HepG2 (cell line): ENCODE measurements at regions not wholly inside any gene's neighbourhood (a gene's known extent, or its start where the extent isn't known, plus 50 kb on each side); places are given as distances from the start of the nearest gene placed in this dataset.

Experiments used
- ATAC-seq: fragments of 200-7000 bp; cut with Tn5 transposase; 3 replicates; pipeline ENCODE4 v1.9.1; 2020; ENCODE audit warnings: mild to moderate bottlenecking, moderate library complexity
- BruUV-seq: library from RNA; stranded (reverse); fragments of 400-500 nt; replicated peaks from 2 replicates; lab custom pipeline; 2021; lab: Mats Ljungman, UMichigan
- CTCF ChIA-PET: fragments of 300-600 bp; formaldehyde crosslinking; extraction: SDS; loops from one replicate; lab custom pipeline; 2021; ENCODE audit warnings: low total read pairs, inconsistent platforms, low intra/inter-chr PET ratio; lab: Yijun Ruan, JAX
- POLR2A ChIA-PET: fragments of 350-600 bp; sonication (Branson Sonifier 250); formaldehyde crosslinking; loops from one replicate; lab custom pipeline; 2020; ENCODE audit warnings: antibody characterized with exemption, inconsistent platforms; lab: Yijun Ruan, JAX
- DNase-seq: peaks from one replicate; pipeline ENCODE4 v3.0.0-alpha.2; 2015; ENCODE audit warnings: low spot score
- FAIRE-seq: peaks from 3 replicates; lab custom pipeline; 2011; peaks lifted over from hg19 to GRCh38; lab: Jason Lieb, UNC
- H2AFZ ChIP-seq: one replicate; pipeline ENCODE4 v1.6.1; 2011; ENCODE audit warnings: low read length, inconsistent platforms
- H3K27ac ChIP-seq: fragments of 300-600 bp; 3 replicates; pipeline ENCODE4 v1.8.0; 2011; ENCODE audit warnings: mixed run types, mild to moderate bottlenecking, mixed read lengths, low read length, inconsistent platforms; ENCODE audit not compliant: insufficient read depth; ENCODE audit errors: extremely low read length
- H3K27me3 ChIP-seq, 2 experiments: fragments of 200-600 bp in 1 of 2; 2 replicates in 1 of 2; 3 replicates in 1 of 2; pipeline versions ENCODE4 v1.6.0 to v1.8.0; 2011; ENCODE audit warnings: low read length in 2 of 2, mild to moderate bottlenecking in 2 of 2, moderate library complexity in 2 of 2, inconsistent platforms in 1 of 2; ENCODE audit not compliant: insufficient read depth in 2 of 2, control insufficient read depth in 1 of 2
- H3K36me3 ChIP-seq, 2 experiments: fragments of 200-600 bp in 1 of 2; replicated peaks in 1 of 2; 2 replicates in 1 of 2; 3 replicates in 1 of 2; pipeline versions ENCODE4 v1.5.1 to v1.8.0; 2011; ENCODE audit warnings: low read length in 2 of 2, inconsistent platforms in 1 of 2; ENCODE audit not compliant: insufficient read depth in 2 of 2, control insufficient read depth in 1 of 2
- H3K4me1 ChIP-seq: 2 replicates; pipeline ENCODE4 v1.5.1; 2012; ENCODE audit warnings: low read length, inconsistent platforms; ENCODE audit not compliant: insufficient read depth
- H3K4me2 ChIP-seq: 2 replicates; pipeline ENCODE4 v1.6.0; 2011; ENCODE audit warnings: low read depth, low read length, inconsistent platforms
- H3K4me3 ChIP-seq, 3 experiments: fragments of 200-600 bp in 1 of 3; sonication (generic), shearing (Covaris generic) in 1 of 3; replicated peaks in 1 of 3; 2 replicates each; pipeline ENCODE4 v1.5.1; 2011 to 2016; ENCODE audit warnings: low read length in 3 of 3, inconsistent platforms in 2 of 3, low read depth in 2 of 3, mild to moderate bottlenecking in 2 of 3, control low read depth in 1 of 3, mixed read lengths in 1 of 3; ENCODE audit not compliant: insufficient read depth in 1 of 3
- H3K79me2 ChIP-seq: one replicate; pipeline ENCODE4 v1.6.1; 2011; ENCODE audit warnings: low read length, inconsistent platforms; ENCODE audit not compliant: insufficient read depth
- H3K9ac ChIP-seq: 2 replicates; pipeline ENCODE4 v1.6.0; 2011; ENCODE audit warnings: mild to moderate bottlenecking, low read depth, low read length, inconsistent platforms; ENCODE audit not compliant: insufficient read depth
- H3K9me3 ChIP-seq: 2 replicates; pipeline ENCODE4 v1.5.1; 2012; ENCODE audit warnings: mild to moderate bottlenecking, low read length
- H4K20me1 ChIP-seq: 2 replicates; pipeline ENCODE4 v1.6.0; 2011; ENCODE audit warnings: inconsistent platforms, mild to moderate bottlenecking, low read length, moderate library complexity; ENCODE audit not compliant: insufficient read depth
- AGO2 ChIP-seq: fragments of 200-400 bp; formaldehyde crosslinking; optimal IDR thresholded peaks from 2 replicates; pipeline ENCODE3; 2017; ENCODE audit warnings: mild to moderate bottlenecking, low read depth, low read length, moderate library complexity
- BHLHE40 ChIP-seq: IDR thresholded peaks from 2 replicates; pipeline ENCODE4 v1.6.1; 2011; ENCODE audit warnings: low read length, improper control_type of control experiment
- CBX2 ChIP-seq, 2 experiments: fragments of 200-600 bp in 1 of 2; sonication (generic); formaldehyde crosslinking in 1 of 2; IDR thresholded peaks; 2 replicates each; pipeline versions ENCODE4 v1.7.0 to v1.8.1; 2018 to 2022; ENCODE audit warnings: low read depth in 2 of 2, low read length in 1 of 2, mild to moderate bottlenecking in 1 of 2, missing genetic modification reagents in 1 of 2
- CREB1 ChIP-seq, 2 experiments: fragments of 450-650 bp in 1 of 2; IDR thresholded peaks; 2 replicates each; pipeline ENCODE4 v1.6.1; 2016 to 2017; ENCODE audit warnings: control low read depth in 1 of 2, mild to moderate bottlenecking in 1 of 2, missing compliant biosample characterization in 1 of 2, missing genetic modification characterization in 1 of 2
- HDAC6 ChIP-seq: fragments of 200-600 bp; sonication (generic); IDR thresholded peaks from 2 replicates; pipeline ENCODE4 v1.7.0; 2017; ENCODE audit warnings: mild to moderate bottlenecking, antibody characterized with exemption, low read length, low read depth
- JUNB ChIP-seq: sonication (generic); formaldehyde crosslinking; IDR thresholded peaks from 2 replicates; pipeline ENCODE4 v1.8.0; 2022; ENCODE audit warnings: missing genetic modification reagents, mild to moderate bottlenecking, borderline replicate concordance
- MTERF4 ChIP-seq: sonication (generic); formaldehyde crosslinking; IDR thresholded peaks from 2 replicates; pipeline ENCODE4 v1.8.0; 2023; ENCODE audit warnings: mild to moderate bottlenecking, missing genetic modification reagents
- PAX8 ChIP-seq: sonication (generic); formaldehyde crosslinking; IDR thresholded peaks from 2 replicates; pipeline ENCODE4 v1.8.0; 2022; ENCODE audit warnings: mild to moderate bottlenecking, missing genetic modification reagents, borderline replicate concordance
- PHF5A ChIP-seq: IDR thresholded peaks from one replicate; pipeline ENCODE4 v1.6.1; 2018; ENCODE audit warnings: low read depth, missing genetic modification reagents; ENCODE audit not compliant: unreplicated experiment
- RXRB ChIP-seq: IDR thresholded peaks from 2 replicates; pipeline ENCODE4 v1.6.1; 2016; ENCODE audit warnings: borderline replicate concordance, missing genetic modification reagents, missing compliant biosample characterization
- SMAD1 ChIP-seq: sonication (generic); formaldehyde crosslinking; IDR thresholded peaks from 2 replicates; pipeline ENCODE4 v1.4.0; 2020; ENCODE audit warnings: missing genetic modification reagents, low read depth, mild to moderate bottlenecking, borderline replicate concordance
- ZFP90 ChIP-seq: sonication (generic); formaldehyde crosslinking; IDR thresholded peaks from 2 replicates; pipeline ENCODE4 v1.8.0; 2022; ENCODE audit warnings: missing genetic modification reagents, mild to moderate bottlenecking, inconsistent platforms, borderline replicate concordance
- ZNF121 ChIP-seq: sonication (generic); formaldehyde crosslinking; IDR thresholded peaks from 2 replicates; pipeline ENCODE4 v1.5.0; 2020; ENCODE audit warnings: mild to moderate bottlenecking, missing genetic modification reagents
- ZNF205 ChIP-seq: IDR thresholded peaks from 2 replicates; pipeline ENCODE4 v1.6.1; 2018; ENCODE audit warnings: missing biosample characterization, missing genetic modification reagents
- ZNF44 ChIP-seq: sonication (generic); formaldehyde crosslinking; IDR thresholded peaks from 2 replicates; pipeline ENCODE4 v1.5.1; 2020; ENCODE audit warnings: mild to moderate bottlenecking, missing genetic modification reagents
- ZNF441 ChIP-seq: sonication (generic); formaldehyde crosslinking; IDR thresholded peaks from 2 replicates; pipeline ENCODE4 v1.7.0; 2021; ENCODE audit warnings: missing genetic modification reagents, borderline replicate concordance
- ZNF781 ChIP-seq: sonication (generic); formaldehyde crosslinking; IDR thresholded peaks from 2 replicates; pipeline ENCODE4 v1.5.1; 2020; ENCODE audit warnings: borderline replicate concordance, mild to moderate bottlenecking, missing genetic modification reagents; ENCODE audit errors: not compliant biosample characterization
- WGBS: methylation state at CpG from one replicate; pipeline ENCODE4 v1.1.6; 2017; ENCODE audit warnings: low lambda C conversion rate; 5-methylcytosine and 5-hydroxymethylcytosine counted together
- in situ Hi-C: cut with HindIII; loops from 2 replicates; pipeline ENCODE4 v1.10.0; 2017; ENCODE audit warnings: low pct_unique_long_range_greater_than_20kb; ENCODE audit not compliant: extremely low pct_ligation_motif_present
- intact Hi-C: fragments of 100-400 bp; cut with micrococcal nuclease; formaldehyde crosslinking; loops from one replicate; pipeline ENCODE4 v1.10.0; 2022; ENCODE audit not compliant: unreplicated experiment
- TF ChIP-seq, protein P1 (sequence below): sonication (generic); formaldehyde crosslinking; conservative IDR thresholded peaks from 2 replicates; pipeline ENCODE4 v1.4.0; 2020; ENCODE audit warnings: missing genetic modification reagents
- TF ChIP-seq, protein P2 (sequence below), 2 experiments: sonication (generic) in 1 of 2; formaldehyde crosslinking in 1 of 2; IDR thresholded peaks; 2 replicates each; pipeline versions ENCODE4 v1.4.0 to v1.6.1; 2016 to 2020; ENCODE audit warnings: borderline replicate concordance in 1 of 2, low read depth in 1 of 2, mild to moderate bottlenecking in 1 of 2, missing genetic modification reagents in 1 of 2

DNA sequence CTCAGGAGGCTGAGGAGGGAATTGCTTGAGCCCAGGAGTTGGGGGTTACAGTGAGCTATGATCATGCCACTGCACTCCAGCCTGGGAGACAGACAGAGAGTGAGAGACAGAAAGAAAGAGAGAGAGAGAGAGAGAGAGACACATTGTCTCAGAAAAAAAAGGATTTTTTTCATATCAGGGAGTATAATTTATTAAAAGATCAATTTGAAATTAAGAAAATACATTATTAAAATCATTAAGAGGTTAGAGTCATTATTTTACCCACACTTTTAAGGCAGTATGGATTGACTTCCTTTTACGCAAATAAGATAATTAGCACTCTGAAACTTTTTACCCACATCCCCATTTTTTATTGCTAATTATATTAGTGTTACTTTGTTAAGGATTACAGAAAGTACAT is 804.3 kb downstream of the CDH11 start:
- DNase-seq (no peak), FAIRE-seq (no peak)
- H3K9ac ChIP-seq: no peak overlapping the region
- BruUV-seq: no TSS peak
- no peaks in the 10 kb centered on the region for H3K79me2 ChIP-seq
- peaks cover 45% of the 10 kb centered on the region for H3K9me3 ChIP-seq
- H3K27me3 ChIP-seq: no peaks in the 10 kb centered on the region
- no peaks in the 10 kb centered on the region for H4K20me1 ChIP-seq
- TF ChIP-seq CBX2 (IDR thresholded peaks at IDR 0.05; ENCODE audit: low read depth, low read length) (no peak), CBX2 (CRISPR knock-in tag; IDR thresholded peaks at IDR 0.05; ENCODE audit: low read depth) (no peak), JUNB (CRISPR knock-in tag) (no peak), ZNF44 (CRISPR knock-in tag) (no peak), AGO2 (no peak), ZNF781 (CRISPR knock-in tag) (no peak), ZFP90 (no peak), PHF5A (CRISPR knock-in tag) (no peak), BHLHE40 (no peak), ZNF205 (CRISPR knock-in tag) (no peak), ZNF121 (no peak), PAX8 (CRISPR knock-in tag) (no peak), CREB1 (IDR thresholded peaks at IDR 0.05) (no peak), CREB1 (CRISPR knock-in tag; IDR thresholded peaks at IDR 0.05) (no peak), HDAC6 (no peak), SMAD1 (CRISPR knock-in tag) (no peak), ZNF441 (CRISPR knock-in tag) (no peak), RXRB (CRISPR knock-in tag) (no peak), MTERF4 (no peak)
- TF ChIP-seq, protein P1, sequence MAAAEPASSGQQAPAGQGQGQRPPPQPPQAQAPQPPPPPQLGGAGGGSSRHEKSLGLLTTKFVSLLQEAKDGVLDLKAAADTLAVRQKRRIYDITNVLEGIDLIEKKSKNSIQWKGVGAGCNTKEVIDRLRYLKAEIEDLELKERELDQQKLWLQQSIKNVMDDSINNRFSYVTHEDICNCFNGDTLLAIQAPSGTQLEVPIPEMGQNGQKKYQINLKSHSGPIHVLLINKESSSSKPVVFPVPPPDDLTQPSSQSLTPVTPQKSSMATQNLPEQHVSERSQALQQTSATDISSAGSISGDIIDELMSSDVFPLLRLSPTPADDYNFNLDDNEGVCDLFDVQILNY (CRISPR knock-in tag): no peak
- TF ChIP-seq, protein P2, sequence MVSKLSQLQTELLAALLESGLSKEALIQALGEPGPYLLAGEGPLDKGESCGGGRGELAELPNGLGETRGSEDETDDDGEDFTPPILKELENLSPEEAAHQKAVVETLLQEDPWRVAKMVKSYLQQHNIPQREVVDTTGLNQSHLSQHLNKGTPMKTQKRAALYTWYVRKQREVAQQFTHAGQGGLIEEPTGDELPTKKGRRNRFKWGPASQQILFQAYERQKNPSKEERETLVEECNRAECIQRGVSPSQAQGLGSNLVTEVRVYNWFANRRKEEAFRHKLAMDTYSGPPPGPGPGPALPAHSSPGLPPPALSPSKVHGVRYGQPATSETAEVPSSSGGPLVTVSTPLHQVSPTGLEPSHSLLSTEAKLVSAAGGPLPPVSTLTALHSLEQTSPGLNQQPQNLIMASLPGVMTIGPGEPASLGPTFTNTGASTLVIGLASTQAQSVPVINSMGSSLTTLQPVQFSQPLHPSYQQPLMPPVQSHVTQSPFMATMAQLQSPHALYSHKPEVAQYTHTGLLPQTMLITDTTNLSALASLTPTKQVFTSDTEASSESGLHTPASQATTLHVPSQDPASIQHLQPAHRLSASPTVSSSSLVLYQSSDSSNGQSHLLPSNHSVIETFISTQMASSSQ (IDR thresholded peaks at IDR 0.05; ENCODE audit: low read depth): no peak
- TF ChIP-seq, protein P2 (CRISPR knock-in tag; IDR thresholded peaks at IDR 0.05; ENCODE audit: borderline replicate concordance): no peak
- TF ChIP-seq, all 625 proteins: peak for 0
- H3K27ac ChIP-seq: no peak overlapping the region
- no peaks in the 10 kb centered on the region for H3K36me3 ChIP-seq
- no peak overlapping the region for H2AFZ ChIP-seq
- no peak overlapping the region for H3K4me2 ChIP-seq
- ChIA-PET CTCF (no interaction called here), POLR2A (no interaction called here)
- H3K4me1 ChIP-seq: no peaks in the 10 kb centered on the region
- no peak overlapping the region for H3K4me3 ChIP-seq
- 86% methylated on average over 1 of the region's 1 CpG for WGBS
- in situ Hi-C loops: no loop called here
- intact Hi-C loops: no loop called here
- no peak for ATAC-seq
